ENCODE measurements at regions not wholly inside any gene's neighbourhood (a gene's known extent, or its start where the extent isn't known, plus 50 kb on each side); places are given as distances from the start of the nearest gene placed in this dataset.

DNA sequence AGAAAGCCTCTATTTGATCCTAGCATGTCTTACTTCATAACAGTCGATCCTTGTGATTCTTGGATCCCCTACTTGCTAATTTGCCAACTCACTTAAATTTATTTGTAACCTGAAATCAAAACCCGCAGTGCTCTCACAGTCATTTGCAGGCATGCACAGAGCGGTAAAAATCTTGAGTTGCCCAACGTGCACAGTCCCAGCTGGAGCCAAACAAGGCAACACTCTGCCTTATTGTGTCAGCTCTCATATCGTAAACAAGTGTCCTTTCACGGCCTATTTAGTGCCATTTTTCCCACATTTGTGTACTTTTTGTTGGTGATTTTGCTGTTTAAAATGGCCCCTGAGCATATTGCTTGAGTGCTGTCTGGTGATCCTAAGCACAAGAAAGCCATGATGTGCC, 511.3 kb upstream of the WWC1 start:
- Histone ChIP-seq H4K20me1 (ENCODE audit: control insufficient read depth, insufficient read depth) (no peaks in the 10 kb centered on the region), H3K36me3 (ENCODE audit: control insufficient read depth in 2 of 2, insufficient read depth in 2 of 2, low read length in 1 of 2) (no peaks in the 10 kb centered on the region), H2AFZ (ENCODE audit: control insufficient read depth, low read depth, low read length) (no peak overlapping the region), H3K4me1 (ENCODE audit: control insufficient read depth, insufficient read depth, low read length) (no peaks in the 10 kb centered on the region), H3K9ac (ENCODE audit: control insufficient read depth, insufficient read depth, low read length) (no peak overlapping the region), H3K4me2 (ENCODE audit: control insufficient read depth, insufficient read depth) (no peak overlapping the region), H3K27me3 (replicated peaks in 1 of 2; ENCODE audit: control insufficient read depth in 2 of 2, insufficient read depth in 2 of 2, low read length in 1 of 2) (no peaks in the 10 kb centered on the region), H3K79me2 (ENCODE audit: control insufficient read depth, insufficient read depth, low read length) (no peaks in the 10 kb centered on the region), H3K9me3 (replicated peaks; ENCODE audit: control insufficient read depth, insufficient read depth, low read length) (no peaks in the 10 kb centered on the region), H3K4me3 (no peak overlapping the region), H3K27ac (ENCODE audit: control insufficient read depth, insufficient read depth) (no peak overlapping the region)
- ChIA-PET SMC1A (ENCODE audit: uncharacterized antibody, unreplicated experiment) (no interaction called here), POLR2A (no interaction called here), CTCF (no interaction called here), RAD21 (ENCODE audit: unreplicated experiment) (no interaction called here)
- FAIRE-seq (no peak), DNase-seq (ENCODE audit: low read depth, low spot score) (no peak), ATAC-seq (no peak)
- WGBS (ENCODE audit: insufficient coverage, insufficient replicate concordance, low lambda C conversion rate, missing lambda C conversion rate) = 30% methylated on average over 6 of the region's 6 CpGs
- TF ChIP-seq SREBF1 (IDR thresholded peaks at IDR 0.05; ENCODE audit: low read length) = no peak
- TF ChIP-seq MEF2A (IDR thresholded peaks at IDR 0.05; ENCODE audit: insufficient read depth, low read depth, low read length) = no peak
- intact Hi-C loops (cut with micrococcal nuclease; ENCODE audit: unreplicated experiment) (no loop called here), in situ Hi-C loops (cut with MboI) (no loop called here)
- BruUV-seq (replicated peaks) = no TSS peak

- H2AFZ ChIP-seq (ENCODE audit: control insufficient read depth, low read depth, low read length) = no peak overlapping the region
- no peak overlapping the region for H3K4me2 ChIP-seq (ENCODE audit: control insufficient read depth, insufficient read depth)
- DNase-seq (ENCODE audit: low read depth, low spot score) = no peak
- 29% methylated on average over 8 of the region's 9 CpGs for WGBS (ENCODE audit: insufficient coverage, insufficient replicate concordance, low lambda C conversion rate, missing lambda C conversion rate)
- ChIA-PET SMC1A (ENCODE audit: uncharacterized antibody, unreplicated experiment) (no interaction called here), RAD21 (ENCODE audit: unreplicated experiment) (no interaction called here), POLR2A (no interaction called here), CTCF (interaction anchor here (1.4 kb wide), 1 partner anchor 19 kb away, joined by 3 read pairs; no protein-coding TSS in a partner anchor)
- no peaks in the 10 kb centered on the region for H4K20me1 ChIP-seq (ENCODE audit: control insufficient read depth, insufficient read depth)
- no peaks in the 10 kb centered on the region for H3K79me2 ChIP-seq (ENCODE audit: control insufficient read depth, insufficient read depth, low read length)
- TF ChIP-seq, protein P1, sequence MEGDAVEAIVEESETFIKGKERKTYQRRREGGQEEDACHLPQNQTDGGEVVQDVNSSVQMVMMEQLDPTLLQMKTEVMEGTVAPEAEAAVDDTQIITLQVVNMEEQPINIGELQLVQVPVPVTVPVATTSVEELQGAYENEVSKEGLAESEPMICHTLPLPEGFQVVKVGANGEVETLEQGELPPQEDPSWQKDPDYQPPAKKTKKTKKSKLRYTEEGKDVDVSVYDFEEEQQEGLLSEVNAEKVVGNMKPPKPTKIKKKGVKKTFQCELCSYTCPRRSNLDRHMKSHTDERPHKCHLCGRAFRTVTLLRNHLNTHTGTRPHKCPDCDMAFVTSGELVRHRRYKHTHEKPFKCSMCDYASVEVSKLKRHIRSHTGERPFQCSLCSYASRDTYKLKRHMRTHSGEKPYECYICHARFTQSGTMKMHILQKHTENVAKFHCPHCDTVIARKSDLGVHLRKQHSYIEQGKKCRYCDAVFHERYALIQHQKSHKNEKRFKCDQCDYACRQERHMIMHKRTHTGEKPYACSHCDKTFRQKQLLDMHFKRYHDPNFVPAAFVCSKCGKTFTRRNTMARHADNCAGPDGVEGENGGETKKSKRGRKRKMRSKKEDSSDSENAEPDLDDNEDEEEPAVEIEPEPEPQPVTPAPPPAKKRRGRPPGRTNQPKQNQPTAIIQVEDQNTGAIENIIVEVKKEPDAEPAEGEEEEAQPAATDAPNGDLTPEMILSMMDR (IDR thresholded peaks at IDR 0.05 in 2 of 3, conservative IDR thresholded peaks at IDR 0.05 in 1 of 3; ENCODE audit: control insufficient read depth in 2 of 3, extremely low read depth in 1 of 3, insufficient read depth in 1 of 3, low read depth in 3 of 3, low read length in 3 of 3) = no peak
- TF ChIP-seq PAX8 (IDR thresholded peaks at IDR 0.05) (no peak), RB1 (IDR thresholded peaks at IDR 0.05; ENCODE audit: borderline replicate concordance) (no peak), RUNX3 (IDR thresholded peaks at IDR 0.05; ENCODE audit: low read length) (no peak), SUZ12 (IDR thresholded peaks at IDR 0.05; ENCODE audit: unreplicated experiment) (no peak), SMAD1 (IDR thresholded peaks at IDR 0.05; ENCODE audit: low read depth, partially characterized antibody) (no peak)
- TF ChIP-seq, protein P2, sequence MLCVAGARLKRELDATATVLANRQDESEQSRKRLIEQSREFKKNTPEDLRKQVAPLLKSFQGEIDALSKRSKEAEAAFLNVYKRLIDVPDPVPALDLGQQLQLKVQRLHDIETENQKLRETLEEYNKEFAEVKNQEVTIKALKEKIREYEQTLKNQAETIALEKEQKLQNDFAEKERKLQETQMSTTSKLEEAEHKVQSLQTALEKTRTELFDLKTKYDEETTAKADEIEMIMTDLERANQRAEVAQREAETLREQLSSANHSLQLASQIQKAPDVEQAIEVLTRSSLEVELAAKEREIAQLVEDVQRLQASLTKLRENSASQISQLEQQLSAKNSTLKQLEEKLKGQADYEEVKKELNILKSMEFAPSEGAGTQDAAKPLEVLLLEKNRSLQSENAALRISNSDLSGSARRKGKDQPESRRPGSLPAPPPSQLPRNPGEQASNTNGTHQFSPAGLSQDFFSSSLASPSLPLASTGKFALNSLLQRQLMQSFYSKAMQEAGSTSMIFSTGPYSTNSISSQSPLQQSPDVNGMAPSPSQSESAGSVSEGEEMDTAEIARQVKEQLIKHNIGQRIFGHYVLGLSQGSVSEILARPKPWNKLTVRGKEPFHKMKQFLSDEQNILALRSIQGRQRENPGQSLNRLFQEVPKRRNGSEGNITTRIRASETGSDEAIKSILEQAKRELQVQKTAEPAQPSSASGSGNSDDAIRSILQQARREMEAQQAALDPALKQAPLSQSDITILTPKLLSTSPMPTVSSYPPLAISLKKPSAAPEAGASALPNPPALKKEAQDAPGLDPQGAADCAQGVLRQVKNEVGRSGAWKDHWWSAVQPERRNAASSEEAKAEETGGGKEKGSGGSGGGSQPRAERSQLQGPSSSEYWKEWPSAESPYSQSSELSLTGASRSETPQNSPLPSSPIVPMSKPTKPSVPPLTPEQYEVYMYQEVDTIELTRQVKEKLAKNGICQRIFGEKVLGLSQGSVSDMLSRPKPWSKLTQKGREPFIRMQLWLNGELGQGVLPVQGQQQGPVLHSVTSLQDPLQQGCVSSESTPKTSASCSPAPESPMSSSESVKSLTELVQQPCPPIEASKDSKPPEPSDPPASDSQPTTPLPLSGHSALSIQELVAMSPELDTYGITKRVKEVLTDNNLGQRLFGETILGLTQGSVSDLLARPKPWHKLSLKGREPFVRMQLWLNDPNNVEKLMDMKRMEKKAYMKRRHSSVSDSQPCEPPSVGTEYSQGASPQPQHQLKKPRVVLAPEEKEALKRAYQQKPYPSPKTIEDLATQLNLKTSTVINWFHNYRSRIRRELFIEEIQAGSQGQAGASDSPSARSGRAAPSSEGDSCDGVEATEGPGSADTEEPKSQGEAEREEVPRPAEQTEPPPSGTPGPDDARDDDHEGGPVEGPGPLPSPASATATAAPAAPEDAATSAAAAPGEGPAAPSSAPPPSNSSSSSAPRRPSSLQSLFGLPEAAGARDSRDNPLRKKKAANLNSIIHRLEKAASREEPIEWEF (IDR thresholded peaks at IDR 0.05; ENCODE audit: insufficient replicate concordance, low read depth, low read length) = no peak
- TF ChIP-seq, protein P3, sequence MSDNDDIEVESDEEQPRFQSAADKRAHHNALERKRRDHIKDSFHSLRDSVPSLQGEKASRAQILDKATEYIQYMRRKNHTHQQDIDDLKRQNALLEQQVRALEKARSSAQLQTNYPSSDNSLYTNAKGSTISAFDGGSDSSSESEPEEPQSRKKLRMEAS (IDR thresholded peaks at IDR 0.05; ENCODE audit: low read depth, low read length) = no peak
- intact Hi-C loops (cut with micrococcal nuclease; ENCODE audit: unreplicated experiment) = no loop called here
- no peak overlapping the region for H3K27ac ChIP-seq (ENCODE audit: control insufficient read depth, insufficient read depth)
- BruUV-seq (replicated peaks) = no TSS peak
- no peak overlapping the region for H3K9ac ChIP-seq (ENCODE audit: control insufficient read depth, insufficient read depth, low read length)
- in situ Hi-C loops (cut with MboI) = no loop called here
- H3K4me3 ChIP-seq = no peak overlapping the region
- no peak for FAIRE-seq
- no peak for ATAC-seq
- no peaks in the 10 kb centered on the region for H3K36me3 ChIP-seq (ENCODE audit: control insufficient read depth in 2 of 2, insufficient read depth in 2 of 2, low read length in 1 of 2)
- no peaks in the 10 kb centered on the region for H3K27me3 ChIP-seq (replicated peaks in 1 of 2; ENCODE audit: control insufficient read depth in 2 of 2, insufficient read depth in 2 of 2, low read length in 1 of 2)
- no peaks in the 10 kb centered on the region for H3K4me1 ChIP-seq (ENCODE audit: control insufficient read depth, insufficient read depth, low read length)
- no peaks in the 10 kb centered on the region for H3K9me3 ChIP-seq (replicated peaks; ENCODE audit: control insufficient read depth, insufficient read depth, low read length)
These were observed 508.2 kb upstream of the WWC1 start for GRCh38 chr5:167783145-167783817.

Measured in GM12878 (cell line).